ENCODE measurements at regions not wholly inside any gene's neighbourhood (a gene's known extent, or its start where the extent isn't known, plus 50 kb on each side); places are given as distances from the start of the nearest gene placed in this dataset.

- TF ChIP-seq POLR2A (IDR thresholded peaks at IDR 0.05) (no peak), CTCF (IDR thresholded peaks at IDR 0.05) (no peak)
These were observed 116.2 kb downstream of the LSMEM1 start for GRCh38 chr7:112596981-112597380.
